Activated naive CD8-positive, alpha-beta T cell treated with anti-CD3 and anti-CD28 coated beads, Interleukin-2, amount 10 ng/mL, durations not matched to agents 7 days and 5 days (primary cell): ENCODE measurements at regions not wholly inside any gene's neighbourhood (a gene's known extent, or its start where the extent isn't known, plus 50 kb on each side); places are given as distances from the start of the nearest gene placed in this dataset.

Experiments
- ATAC-seq: fragments of 150-1000 bp; cut with Tn5 transposase; one replicate; pipeline ENCODE4 v1.10.0; 2021; ENCODE audit warnings: low read depth, moderate library complexity
- POLR2A ChIA-PET: fragments of 350-600 bp; sonication (Branson Sonifier 250); formaldehyde crosslinking; loops from one replicate; lab custom pipeline; 2021; ENCODE audit warnings: antibody characterized with exemption; lab: Charles Lee
- DNase-seq: peaks from one replicate; pipeline ENCODE4 v3.0.0; 2021
- H3K27ac Mint-ChIP-seq: one replicate; pipeline ENCODE4 v1.8.0; 2022; ENCODE audit warnings: mild to moderate bottlenecking, mixed read lengths
- H3K27me3 Mint-ChIP-seq: one replicate; pipeline ENCODE4 v1.8.0; 2022; ENCODE audit warnings: mild to moderate bottlenecking, moderate library complexity, mixed read lengths
- H3K36me3 Mint-ChIP-seq: one replicate; pipeline ENCODE4 v1.8.0; 2021; ENCODE audit warnings: mild to moderate bottlenecking, mixed read lengths
- H3K4me1 Mint-ChIP-seq: one replicate; pipeline ENCODE4 v1.8.0; 2021; ENCODE audit warnings: mixed read lengths
- H3K4me3 Mint-ChIP-seq: one replicate; pipeline ENCODE4 v1.8.0; 2022; ENCODE audit warnings: mild to moderate bottlenecking, moderate library complexity, mixed read lengths
- H3K9me3 Mint-ChIP-seq: one replicate; pipeline ENCODE4 v1.8.0; 2021; ENCODE audit warnings: mixed read lengths

- no peak for DNase-seq
- peaks cover 3% of the 10 kb centered on the region for H3K27me3 Mint-ChIP-seq
- H3K9me3 Mint-ChIP-seq: peaks cover 3% of the 10 kb centered on the region
- H3K36me3 Mint-ChIP-seq: no peaks in the 10 kb centered on the region
- H3K4me1 Mint-ChIP-seq: no peaks in the 10 kb centered on the region
- POLR2A ChIA-PET: no interaction called here
- no peak for ATAC-seq
- H3K4me3 Mint-ChIP-seq: no peak overlapping the region
- H3K27ac Mint-ChIP-seq: no peak overlapping the region
Observed at GRCh38 chr18:37649416-37649815, 83.8 kb upstream of the CELF4 start.

- Mint-ChIP-seq H3K36me3 (no peaks in the 10 kb centered on the region), H3K27me3 (no peaks in the 10 kb centered on the region), H3K4me3 (no peak overlapping the region), H3K9me3 (peaks cover 5% of the 10 kb centered on the region), H3K27ac (no peak overlapping the region), H3K4me1 (no peaks in the 10 kb centered on the region)
- ATAC-seq (no peak), DNase-seq (no peak)
- POLR2A ChIA-PET: no interaction called here
Observed at GRCh38 chr18:37641573-37641972, 76.0 kb upstream of the CELF4 start.

GRCh38 chr18:37640504-37640903, 74.9 kb upstream of the CELF4 start:
- H3K36me3 Mint-ChIP-seq: no peaks in the 10 kb centered on the region
- no peak overlapping the region for H3K4me3 Mint-ChIP-seq
- peaks cover 5% of the 10 kb centered on the region for H3K9me3 Mint-ChIP-seq
- POLR2A ChIA-PET: no interaction called here
- DNase-seq (no peak), ATAC-seq (no peak)
- no peaks in the 10 kb centered on the region for H3K27me3 Mint-ChIP-seq
- no peak overlapping the region for H3K27ac Mint-ChIP-seq
- H3K4me1 Mint-ChIP-seq: no peaks in the 10 kb centered on the region

- H3K4me1 Mint-ChIP-seq: no peaks in the 10 kb centered on the region
- H3K27me3 Mint-ChIP-seq: no peaks in the 10 kb centered on the region
- H3K4me3 Mint-ChIP-seq: no peak overlapping the region
- DNase-seq (no peak), ATAC-seq (no peak)
- POLR2A ChIA-PET: no interaction called here
- peaks cover 4% of the 10 kb centered on the region for H3K9me3 Mint-ChIP-seq
- no peak overlapping the region for H3K27ac Mint-ChIP-seq
- no peaks in the 10 kb centered on the region for H3K36me3 Mint-ChIP-seq
Observed at GRCh38 chr18:37639846-37640245, 74.2 kb upstream of the CELF4 start.

GRCh38 chr18:37637478-37637850, 71.9 kb upstream of the CELF4 start:
- no peaks in the 10 kb centered on the region for H3K36me3 Mint-ChIP-seq
- POLR2A ChIA-PET: no interaction called here
- H3K27me3 Mint-ChIP-seq: no peaks in the 10 kb centered on the region
- ATAC-seq (no peak), DNase-seq (no peak)
- no peaks in the 10 kb centered on the region for H3K9me3 Mint-ChIP-seq
- H3K4me3 Mint-ChIP-seq: no peak overlapping the region
- no peak overlapping the region for H3K27ac Mint-ChIP-seq
- H3K4me1 Mint-ChIP-seq: no peaks in the 10 kb centered on the region

GRCh38 chr18:37636831-37637477, 71.4 kb upstream of the CELF4 start:
- no peak for ATAC-seq
- POLR2A ChIA-PET: no interaction called here
- no peaks in the 10 kb centered on the region for H3K4me1 Mint-ChIP-seq
- no peak overlapping the region for H3K27ac Mint-ChIP-seq
- H3K4me3 Mint-ChIP-seq: no peak overlapping the region
- H3K9me3 Mint-ChIP-seq: no peaks in the 10 kb centered on the region
- no peaks in the 10 kb centered on the region for H3K27me3 Mint-ChIP-seq
- no peak for DNase-seq
- H3K36me3 Mint-ChIP-seq: no peaks in the 10 kb centered on the region

- no peaks in the 10 kb centered on the region for H3K9me3 Mint-ChIP-seq
- no peaks in the 10 kb centered on the region for H3K27me3 Mint-ChIP-seq
- H3K36me3 Mint-ChIP-seq: no peaks in the 10 kb centered on the region
- H3K4me1 Mint-ChIP-seq: no peaks in the 10 kb centered on the region
- no peak for ATAC-seq
- no peak overlapping the region for H3K4me3 Mint-ChIP-seq
- H3K27ac Mint-ChIP-seq: no peak overlapping the region
- POLR2A ChIA-PET: no interaction called here
- no peak for DNase-seq
Observed at GRCh38 chr18:37634516-37634915, 68.9 kb upstream of the CELF4 start.

GRCh38 chr18:37631422-37631821, 65.8 kb upstream of the CELF4 start:
- ATAC-seq: no peak
- no peaks in the 10 kb centered on the region for H3K27me3 Mint-ChIP-seq
- H3K9me3 Mint-ChIP-seq: no peaks in the 10 kb centered on the region
- POLR2A ChIA-PET: no interaction called here
- DNase-seq: no peak
- no peak overlapping the region for H3K27ac Mint-ChIP-seq
- H3K4me1 Mint-ChIP-seq: no peaks in the 10 kb centered on the region
- no peaks in the 10 kb centered on the region for H3K36me3 Mint-ChIP-seq
- no peak overlapping the region for H3K4me3 Mint-ChIP-seq

GRCh38 chr18:37630334-37630733, 64.7 kb upstream of the CELF4 start:
- no peak overlapping the region for H3K27ac Mint-ChIP-seq
- no peaks in the 10 kb centered on the region for H3K9me3 Mint-ChIP-seq
- POLR2A ChIA-PET: no interaction called here
- no peak for DNase-seq
- no peaks in the 10 kb centered on the region for H3K36me3 Mint-ChIP-seq
- H3K4me1 Mint-ChIP-seq: no peaks in the 10 kb centered on the region
- no peak for ATAC-seq
- H3K4me3 Mint-ChIP-seq: no peak overlapping the region
- H3K27me3 Mint-ChIP-seq: no peaks in the 10 kb centered on the region

GRCh38 chr18:37628470-37629220, 63.0 kb upstream of the CELF4 start:
- no peaks in the 10 kb centered on the region for H3K36me3 Mint-ChIP-seq
- POLR2A ChIA-PET: no interaction called here
- no peaks in the 10 kb centered on the region for H3K4me1 Mint-ChIP-seq
- DNase-seq: no peak
- H3K9me3 Mint-ChIP-seq: no peaks in the 10 kb centered on the region
- no peaks in the 10 kb centered on the region for H3K27me3 Mint-ChIP-seq
- no peak for ATAC-seq
- H3K27ac Mint-ChIP-seq: no peak overlapping the region
- H3K4me3 Mint-ChIP-seq: no peak overlapping the region

GRCh38 chr18:37624318-37624717, 58.7 kb upstream of the CELF4 start:
- ATAC-seq (no peak), DNase-seq (no peak)
- no peak overlapping the region for H3K4me3 Mint-ChIP-seq
- H3K36me3 Mint-ChIP-seq: no peaks in the 10 kb centered on the region
- H3K4me1 Mint-ChIP-seq: no peaks in the 10 kb centered on the region
- POLR2A ChIA-PET: no interaction called here
- no peaks in the 10 kb centered on the region for H3K9me3 Mint-ChIP-seq
- H3K27ac Mint-ChIP-seq: no peak overlapping the region
- H3K27me3 Mint-ChIP-seq: no peaks in the 10 kb centered on the region

GRCh38 chr18:37619964-37620363, 54.4 kb upstream of the CELF4 start:
- ATAC-seq (no peak), DNase-seq (no peak)
- Mint-ChIP-seq H3K4me1 (no peaks in the 10 kb centered on the region), H3K27me3 (no peaks in the 10 kb centered on the region), H3K9me3 (no peaks in the 10 kb centered on the region), H3K4me3 (no peak overlapping the region), H3K36me3 (no peaks in the 10 kb centered on the region), H3K27ac (no peak overlapping the region)
- POLR2A ChIA-PET: no interaction called here

GRCh38 chr18:37617623-37618022, 52.0 kb upstream of the CELF4 start:
- no peak overlapping the region for H3K27ac Mint-ChIP-seq
- H3K9me3 Mint-ChIP-seq: no peaks in the 10 kb centered on the region
- H3K27me3 Mint-ChIP-seq: no peaks in the 10 kb centered on the region
- DNase-seq: no peak
- no peaks in the 10 kb centered on the region for H3K4me1 Mint-ChIP-seq
- POLR2A ChIA-PET: no interaction called here
- no peak overlapping the region for H3K4me3 Mint-ChIP-seq
- H3K36me3 Mint-ChIP-seq: no peaks in the 10 kb centered on the region
- no peak for ATAC-seq
